GM21528 (cell line): ENCODE measurements at regions not wholly inside any gene's neighbourhood (a gene's known extent, or its start where the extent isn't known, plus 50 kb on each side); places are given as distances from the start of the nearest gene placed in this dataset.

ENCODE experiments used
- ATAC-seq: cut with Tn5 transposase; IDR thresholded peaks from one replicate; pipeline ENCODE4 v1.9.1; 2021; ENCODE audit warnings: mild to moderate bottlenecking, moderate library complexity; ENCODE audit not compliant: unreplicated experiment, low FRiP score

DNA sequence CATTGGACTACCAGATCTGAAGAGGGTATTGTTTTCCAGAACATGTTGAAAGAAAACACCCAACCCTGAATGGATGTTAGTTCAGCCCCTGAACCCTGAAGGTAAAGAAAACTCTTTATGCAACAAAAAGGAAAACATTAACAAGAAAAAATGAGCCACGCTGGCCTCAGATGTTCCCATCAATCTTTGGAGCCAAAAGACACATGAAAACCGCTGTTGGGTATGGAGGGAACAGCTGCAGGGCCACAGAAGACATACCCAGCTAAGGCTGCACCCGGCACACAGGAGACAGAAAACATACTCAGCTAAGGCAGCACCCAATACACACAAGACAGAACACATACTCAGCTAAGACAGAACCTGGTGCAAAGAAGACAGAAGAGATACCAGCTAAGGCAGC lies 51.3 kb upstream of the GALNT9 start:
- ATAC-seq, result no peak

DNA sequence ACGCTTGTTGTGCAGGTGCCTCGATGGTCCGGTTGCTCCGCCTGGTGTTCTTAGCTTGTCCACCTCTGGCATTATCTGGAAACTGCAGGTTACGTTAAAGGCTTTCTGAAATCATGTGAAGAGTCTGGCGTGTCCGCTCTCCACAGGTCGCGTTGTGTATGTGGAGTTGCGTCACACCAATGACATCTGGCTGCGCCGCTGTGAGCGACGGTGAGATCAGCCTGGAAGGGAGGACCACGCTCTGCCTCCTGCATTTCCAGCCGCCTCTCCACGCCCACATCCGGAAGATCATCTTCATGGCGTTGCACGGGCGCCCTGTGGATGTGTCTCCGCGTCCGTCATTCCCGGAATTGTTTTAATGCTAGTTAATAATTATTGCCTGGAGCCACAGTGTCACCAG lies 50.6 kb upstream of the GALNT9 start:
- ATAC-seq, result no peak

GRCh38 chr12:132379576-132379975 lies 50.2 kb upstream of the GALNT9 start:
- ATAC-seq, result no peak
